GM23338 (cell line): ENCODE measurements at regions not wholly inside any gene's neighbourhood (a gene's known extent, or its start where the extent isn't known, plus 50 kb on each side); places are given as distances from the start of the nearest gene placed in this dataset.

Experiments used
- ATAC-seq: fragments of 200-7000 bp; cut with Tn5 transposase; 3 replicates; pipeline ENCODE4 v1.9.1; 2020
- DNase-seq: peaks from one replicate; pipeline ENCODE4 v3.0.0-alpha.2; 2015; ENCODE audit warnings: low spot score
- H2AFZ ChIP-seq: fragments of 200-600 bp; sonication (generic); 2 replicates; pipeline ENCODE4 v1.8.0; 2016; ENCODE audit warnings: antibody characterized with exemption, mild to moderate bottlenecking, moderate library complexity
- H3F3A ChIP-seq: fragments of 200-600 bp; sonication (generic); replicated peaks from 2 replicates; pipeline ENCODE4 v1.8.0; 2017; ENCODE audit warnings: antibody characterized with exemption, mixed run types, low read depth
- H3K27ac ChIP-seq: fragments of 200-600 bp; sonication (generic); 2 replicates; pipeline ENCODE4 v1.6.1; 2016; ENCODE audit warnings: low read depth
- H3K27me3 ChIP-seq: fragments of 200-600 bp; sonication (generic); 2 replicates; pipeline ENCODE4 v1.8.0; 2016; ENCODE audit warnings: mild to moderate bottlenecking, mixed run types, moderate library complexity; ENCODE audit not compliant: insufficient read depth
- H3K36me3 ChIP-seq: fragments of 200-600 bp; sonication (generic); 2 replicates; pipeline ENCODE4 v1.8.0; 2016; ENCODE audit warnings: mild to moderate bottlenecking; ENCODE audit not compliant: insufficient read depth
- H3K4me1 ChIP-seq: fragments of 200-600 bp; sonication (generic); 2 replicates; pipeline ENCODE4 v1.8.0; 2016; ENCODE audit warnings: mild to moderate bottlenecking, moderate library complexity; ENCODE audit not compliant: insufficient read depth
- H3K4me2 ChIP-seq: fragments of 200-600 bp; sonication (generic); 2 replicates; pipeline ENCODE4 v1.7.1; 2017; ENCODE audit warnings: mixed run types
- H3K4me3 ChIP-seq: fragments of 200-600 bp; sonication (generic); 2 replicates; pipeline ENCODE4 v1.6.1; 2016; ENCODE audit warnings: mixed run types
- H3K79me2 ChIP-seq: fragments of 200-600 bp; sonication (generic); replicated peaks from 2 replicates; pipeline ENCODE4 v1.8.0; 2017; ENCODE audit warnings: mild to moderate bottlenecking; ENCODE audit not compliant: insufficient read depth
- H3K9me2 ChIP-seq: fragments of 200-600 bp; sonication (generic); 2 replicates; pipeline ENCODE4 v1.8.0; 2017; ENCODE audit not compliant: insufficient read depth
- H4K20me1 ChIP-seq: fragments of 200-600 bp; sonication (generic); replicated peaks from 2 replicates; pipeline ENCODE4 v1.8.0; 2017; ENCODE audit warnings: mild to moderate bottlenecking; ENCODE audit not compliant: insufficient read depth
- H3K27ac Mint-ChIP-seq: 2 replicates; pipeline ENCODE4 v1.8.0; 2020; ENCODE audit warnings: inconsistent platforms, mild to moderate bottlenecking, moderate library complexity, mixed read lengths
- H3K27me3 Mint-ChIP-seq: 3 replicates; pipeline ENCODE4 v1.8.0; 2022; ENCODE audit warnings: low read depth, mild to moderate bottlenecking, moderate library complexity, mixed read lengths, inconsistent platforms; ENCODE audit not compliant: insufficient read depth, poor library complexity
- H3K36me3 Mint-ChIP-seq: 3 replicates; pipeline ENCODE4 v1.8.0; 2021; ENCODE audit warnings: low read depth, mild to moderate bottlenecking, inconsistent platforms, moderate library complexity, mixed read lengths
- H3K4me1 Mint-ChIP-seq: 3 replicates; pipeline ENCODE4 v1.8.0; 2020; ENCODE audit warnings: mild to moderate bottlenecking, inconsistent platforms, mixed read lengths
- H3K4me3 Mint-ChIP-seq: 3 replicates; pipeline ENCODE4 v1.8.0; 2021; ENCODE audit warnings: moderate library complexity, mild to moderate bottlenecking, inconsistent platforms, mixed read lengths
- H3K9me3 Mint-ChIP-seq: 3 replicates; pipeline ENCODE4 v1.8.0; 2020; ENCODE audit warnings: moderate library complexity, mild to moderate bottlenecking, inconsistent platforms, mixed read lengths
- EZH2 ChIP-seq: fragments of 200-600 bp; sonication (generic); IDR thresholded peaks from one replicate; pipeline ENCODE4 v1.8.0; 2017; ENCODE audit warnings: antibody characterized with exemption, mild to moderate bottlenecking, low read depth; ENCODE audit not compliant: unreplicated experiment
- JUNB ChIP-seq: IDR thresholded peaks from one replicate; pipeline ENCODE4 v1.6.1; 2016; ENCODE audit warnings: antibody characterized with exemption; ENCODE audit not compliant: unreplicated experiment
- ZNF462 ChIP-seq: fragments of 250-450 bp; sonication (Bioruptor Pico); IDR thresholded peaks from 2 replicates; pipeline ENCODE4 v1.5.0; 2020; ENCODE audit warnings: mild to moderate bottlenecking, moderate library complexity

GRCh38 chr20:50291254-50292078, 100.8 kb downstream of the CEBPB start (continued):
- TF ChIP-seq ZNF462 (CRISPR knock-in tag) (no peak), JUNB (no peak)

GRCh38 chr20:50292079-50292590, 101.5 kb downstream of the CEBPB start:
- Histone ChIP-seq H3K27me3 (no peaks in the 10 kb centered on the region), H3K4me1 (no peaks in the 10 kb centered on the region), H3K9me2 (no peaks in the 10 kb centered on the region), H3F3A (no peaks in the 10 kb centered on the region), H3K36me3 (no peaks in the 10 kb centered on the region), H3K4me3 (no peak overlapping the region), H4K20me1 (no peaks in the 10 kb centered on the region), H3K79me2 (no peaks in the 10 kb centered on the region), H2AFZ (peak overlapping the region; percentile 84), H3K4me2 (no peak overlapping the region), H3K27ac (no peak overlapping the region)
- no peak for TF ChIP-seq EZH2
- no peak for TF ChIP-seq JUNB
- Mint-ChIP-seq H3K36me3 (no peaks in the 10 kb centered on the region), H3K9me3 (no peaks in the 10 kb centered on the region; the same call in 2 of the 3 replicates), H3K4me1 (0 out of 3 replicates have a peak, but pooled peaks cover 4% of the 10 kb centered on the region), H3K27me3 (peaks cover 9% of the 10 kb centered on the region), H3K27ac (no peak overlapping the region), H3K4me3 (no peak overlapping the region)
- ATAC-seq (no peak), DNase-seq (no peak)
